Brain microvascular endothelial cell (primary cell): ENCODE measurements at regions not wholly inside any gene's neighbourhood (a gene's known extent, or its start where the extent isn't known, plus 50 kb on each side); places are given as distances from the start of the nearest gene placed in this dataset.

ENCODE experiments used
- DNase-seq: peaks from one replicate; pipeline ENCODE4 v3.0.0-alpha.2; 2020
- H3K27ac ChIP-seq: fragments of 250-450 bp; sonication (Bioruptor Pico); 2 replicates; pipeline ENCODE4 v1.5.1; 2020; ENCODE audit warnings: mild to moderate bottlenecking, moderate library complexity
- H3K27me3 ChIP-seq: fragments of 250-450 bp; sonication (Bioruptor Pico); replicated peaks from 2 replicates; pipeline ENCODE4 v1.5.1; 2020; ENCODE audit warnings: mild to moderate bottlenecking
- H3K36me3 ChIP-seq: fragments of 250-450 bp; sonication (Bioruptor Pico); replicated peaks from 2 replicates; pipeline ENCODE4 v1.5.1; 2020; ENCODE audit warnings: mild to moderate bottlenecking
- H3K4me3 ChIP-seq: 2 replicates; pipeline ENCODE4 v1.5.1; 2011; ENCODE audit warnings: low read depth, mild to moderate bottlenecking, control low read depth, low read length, moderate library complexity
- in situ Hi-C: cut with HindIII; loops from 2 replicates; pipeline ENCODE4 v1.10.0; 2017; ENCODE audit warnings: low sequenced_read_pairs, low pct_ligation_motif_present
- TF ChIP-seq, protein P1 (sequence below): IDR thresholded peaks from 2 replicates; pipeline ENCODE4 v1.5.1; 2011; ENCODE audit warnings: low read depth, mild to moderate bottlenecking, moderate library complexity, low read length, control low read depth, inconsistent platforms; ENCODE audit errors: missing control alignments

- in situ Hi-C loops: no loop called here
Measured at GRCh38 chr11:36719358-36720107, 121.5 kb upstream of the RAG2 start.

DNA sequence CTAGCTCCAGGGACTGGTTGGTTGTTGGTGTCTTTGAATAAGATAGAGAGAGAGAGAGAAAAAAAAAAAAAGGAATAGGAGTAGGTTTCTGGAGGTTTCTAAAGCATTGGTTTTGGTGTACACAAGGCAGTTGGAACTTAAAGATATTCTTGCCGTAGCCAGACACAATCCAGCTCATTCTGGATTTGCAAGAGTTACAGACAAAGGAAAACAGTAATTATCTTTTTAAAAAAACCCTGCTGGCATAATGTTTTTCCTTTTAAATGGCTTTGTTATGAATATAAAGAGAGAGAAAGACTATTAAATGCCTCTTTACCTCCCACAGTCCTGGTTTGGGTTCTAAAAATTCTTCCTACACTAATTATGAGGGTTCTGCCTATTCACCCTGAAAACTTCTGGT is 120.4 kb upstream of the RAG2 start:
- H3K36me3 ChIP-seq: no peaks in the 10 kb centered on the region
- no peak overlapping the region for H3K4me3 ChIP-seq
- TF ChIP-seq, protein P1, sequence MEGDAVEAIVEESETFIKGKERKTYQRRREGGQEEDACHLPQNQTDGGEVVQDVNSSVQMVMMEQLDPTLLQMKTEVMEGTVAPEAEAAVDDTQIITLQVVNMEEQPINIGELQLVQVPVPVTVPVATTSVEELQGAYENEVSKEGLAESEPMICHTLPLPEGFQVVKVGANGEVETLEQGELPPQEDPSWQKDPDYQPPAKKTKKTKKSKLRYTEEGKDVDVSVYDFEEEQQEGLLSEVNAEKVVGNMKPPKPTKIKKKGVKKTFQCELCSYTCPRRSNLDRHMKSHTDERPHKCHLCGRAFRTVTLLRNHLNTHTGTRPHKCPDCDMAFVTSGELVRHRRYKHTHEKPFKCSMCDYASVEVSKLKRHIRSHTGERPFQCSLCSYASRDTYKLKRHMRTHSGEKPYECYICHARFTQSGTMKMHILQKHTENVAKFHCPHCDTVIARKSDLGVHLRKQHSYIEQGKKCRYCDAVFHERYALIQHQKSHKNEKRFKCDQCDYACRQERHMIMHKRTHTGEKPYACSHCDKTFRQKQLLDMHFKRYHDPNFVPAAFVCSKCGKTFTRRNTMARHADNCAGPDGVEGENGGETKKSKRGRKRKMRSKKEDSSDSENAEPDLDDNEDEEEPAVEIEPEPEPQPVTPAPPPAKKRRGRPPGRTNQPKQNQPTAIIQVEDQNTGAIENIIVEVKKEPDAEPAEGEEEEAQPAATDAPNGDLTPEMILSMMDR: no peak
- no peak overlapping the region for H3K27ac ChIP-seq
- in situ Hi-C loops: no loop called here
- no peak for DNase-seq
- no peaks in the 10 kb centered on the region for H3K27me3 ChIP-seq

More at GRCh38 chr11:36719358-36720107, 121.5 kb upstream of the RAG2 start:
- DNase-seq: no peak
- TF ChIP-seq, protein P1: no peak
- no peaks in the 10 kb centered on the region for H3K36me3 ChIP-seq
- no peak overlapping the region for H3K4me3 ChIP-seq
- no peaks in the 10 kb centered on the region for H3K27me3 ChIP-seq
- no peak overlapping the region for H3K27ac ChIP-seq

DNA sequence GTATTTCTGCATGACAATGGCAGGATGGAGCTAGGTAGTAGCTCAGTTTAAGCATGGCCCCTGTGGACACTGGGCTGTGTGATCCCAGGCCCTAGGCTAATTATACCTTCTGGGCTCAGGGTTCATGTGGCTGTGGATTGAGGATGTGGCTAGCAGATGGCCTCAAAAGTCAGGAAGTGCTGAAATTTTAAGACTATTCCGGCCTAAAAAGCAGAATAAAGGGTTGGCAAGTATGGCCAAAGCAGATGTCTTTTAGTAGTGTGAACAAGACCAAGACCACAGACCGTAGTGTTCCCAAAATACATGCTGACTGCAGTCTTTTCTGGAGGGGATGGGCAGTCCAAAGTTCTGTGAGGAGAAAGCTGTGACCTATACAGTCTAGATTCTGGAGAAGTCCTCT is 115.7 kb upstream of the RAG2 start:
- Histone ChIP-seq H3K27me3 (no peaks in the 10 kb centered on the region), H3K27ac (no peak overlapping the region), H3K4me3 (no peak overlapping the region), H3K36me3 (no peaks in the 10 kb centered on the region)
- DNase-seq: no peak
- TF ChIP-seq, protein P1: no peak
- in situ Hi-C loops: no loop called here

DNA sequence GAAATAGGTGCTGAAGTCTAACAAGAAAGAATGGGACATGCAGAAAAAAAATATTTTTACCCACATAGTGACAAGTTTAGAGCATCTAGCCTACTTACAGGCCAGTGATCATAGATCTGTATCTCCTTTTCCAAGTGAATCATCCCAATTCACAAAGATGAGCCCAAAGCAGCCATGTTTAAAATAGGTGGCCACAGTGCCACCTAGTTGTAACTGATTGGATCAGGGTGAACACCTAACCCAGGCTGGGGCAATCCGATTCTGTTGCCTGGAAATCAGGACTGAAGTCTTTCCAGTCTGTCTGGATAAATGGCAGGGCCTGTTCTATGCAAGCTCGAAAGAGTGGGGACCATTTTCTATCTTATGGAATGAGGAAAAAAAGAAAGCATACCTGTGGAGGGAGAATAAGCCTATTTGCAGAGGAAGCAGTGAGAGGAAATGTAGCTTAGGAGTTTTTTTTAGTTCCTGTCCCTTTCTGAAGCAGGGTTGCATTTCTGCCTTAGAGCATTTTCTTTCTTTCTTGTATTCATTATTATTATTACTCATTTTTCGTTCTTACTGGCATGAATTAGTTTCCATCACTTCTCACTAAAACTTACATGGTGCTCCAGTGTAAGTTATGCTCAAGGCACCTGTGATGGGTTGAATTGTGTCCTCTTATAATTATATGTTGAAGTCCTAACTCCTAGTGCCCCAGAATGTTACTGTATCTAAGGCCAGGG is 113.2 kb upstream of the RAG2 start:
- H3K36me3 ChIP-seq: no peaks in the 10 kb centered on the region
- no peak overlapping the region for H3K27ac ChIP-seq
- no peak for DNase-seq
- no peak overlapping the region for H3K4me3 ChIP-seq
- TF ChIP-seq, protein P1: peak; percentile 16
- H3K27me3 ChIP-seq: no peaks in the 10 kb centered on the region
- in situ Hi-C loops: no loop called here
